ENCODE measurements at regions not wholly inside any gene's neighbourhood (a gene's known extent, or its start where the extent isn't known, plus 50 kb on each side); places are given as distances from the start of the nearest gene placed in this dataset.

DNA sequence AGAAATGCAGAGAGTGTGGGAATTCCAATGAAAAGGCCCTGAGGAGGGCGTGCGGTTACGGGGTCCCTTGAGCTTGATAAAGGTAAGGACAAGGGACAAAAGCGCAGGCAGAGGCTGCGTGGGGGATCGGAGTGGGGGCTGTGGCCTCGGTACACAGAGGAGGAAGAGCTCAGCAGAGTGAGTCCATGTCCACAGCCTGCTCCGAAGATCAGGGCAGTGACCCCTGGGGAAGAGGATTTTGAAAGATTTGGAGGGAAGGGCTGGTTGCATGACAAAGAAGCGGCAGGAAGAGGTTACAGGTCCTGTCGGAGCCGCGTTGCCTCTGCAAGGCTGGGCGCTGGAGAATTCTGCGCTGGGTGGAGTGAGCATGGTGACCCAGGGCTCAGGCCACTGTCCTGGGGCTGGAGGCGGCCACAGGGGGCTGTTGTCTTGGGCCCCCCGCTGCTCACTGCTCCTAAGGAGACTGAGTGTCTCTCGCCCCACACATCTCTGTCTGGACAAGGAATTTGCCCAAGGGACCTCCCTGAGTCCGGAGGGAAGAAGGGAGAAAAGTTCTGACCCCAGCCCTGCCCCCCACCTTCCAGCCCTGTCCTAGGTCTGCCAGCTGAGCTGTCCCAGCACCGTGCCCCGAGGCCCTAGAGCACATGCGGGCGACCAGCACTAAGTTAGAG is 69.8 kb upstream of the INSIG1 start:
- no peaks in the 10 kb centered on the region for H3K27me3 ChIP-seq
- no peak overlapping the region for H3K27ac ChIP-seq
- H3K9me3 ChIP-seq = no peaks in the 10 kb centered on the region
- no peaks in the 10 kb centered on the region for H3K36me3 ChIP-seq
- no peak overlapping the region for H3K4me3 ChIP-seq
- peaks cover 0 to 13% (median 0%) of the 10 kb centered on the region in 4 donors for H3K4me1 ChIP-seq
- TF ChIP-seq, protein P1, sequence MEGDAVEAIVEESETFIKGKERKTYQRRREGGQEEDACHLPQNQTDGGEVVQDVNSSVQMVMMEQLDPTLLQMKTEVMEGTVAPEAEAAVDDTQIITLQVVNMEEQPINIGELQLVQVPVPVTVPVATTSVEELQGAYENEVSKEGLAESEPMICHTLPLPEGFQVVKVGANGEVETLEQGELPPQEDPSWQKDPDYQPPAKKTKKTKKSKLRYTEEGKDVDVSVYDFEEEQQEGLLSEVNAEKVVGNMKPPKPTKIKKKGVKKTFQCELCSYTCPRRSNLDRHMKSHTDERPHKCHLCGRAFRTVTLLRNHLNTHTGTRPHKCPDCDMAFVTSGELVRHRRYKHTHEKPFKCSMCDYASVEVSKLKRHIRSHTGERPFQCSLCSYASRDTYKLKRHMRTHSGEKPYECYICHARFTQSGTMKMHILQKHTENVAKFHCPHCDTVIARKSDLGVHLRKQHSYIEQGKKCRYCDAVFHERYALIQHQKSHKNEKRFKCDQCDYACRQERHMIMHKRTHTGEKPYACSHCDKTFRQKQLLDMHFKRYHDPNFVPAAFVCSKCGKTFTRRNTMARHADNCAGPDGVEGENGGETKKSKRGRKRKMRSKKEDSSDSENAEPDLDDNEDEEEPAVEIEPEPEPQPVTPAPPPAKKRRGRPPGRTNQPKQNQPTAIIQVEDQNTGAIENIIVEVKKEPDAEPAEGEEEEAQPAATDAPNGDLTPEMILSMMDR (IDR thresholded peaks at IDR 0.05) = no peak
- TF ChIP-seq POLR2A (IDR thresholded peaks at IDR 0.05) = no peak
- DNase-seq = peak in 1 of 3 donors; percentile 33

GRCh38 chr7:155228459-155228845 is 69.2 kb upstream of the INSIG1 start:
- peak in 1 of 3 donors; percentile 36 for DNase-seq
- Histone ChIP-seq H3K4me1 (peaks cover 0 to 18% (median 0%) of the 10 kb centered on the region in 4 donors), H3K4me3 (no peak overlapping the region), H3K27me3 (no peaks in the 10 kb centered on the region), H3K9me3 (no peaks in the 10 kb centered on the region), H3K36me3 (no peaks in the 10 kb centered on the region), H3K27ac (no peak overlapping the region)
- TF ChIP-seq, protein P1 (IDR thresholded peaks at IDR 0.05) = no peak
- no peak for TF ChIP-seq POLR2A (IDR thresholded peaks at IDR 0.05)

DNA sequence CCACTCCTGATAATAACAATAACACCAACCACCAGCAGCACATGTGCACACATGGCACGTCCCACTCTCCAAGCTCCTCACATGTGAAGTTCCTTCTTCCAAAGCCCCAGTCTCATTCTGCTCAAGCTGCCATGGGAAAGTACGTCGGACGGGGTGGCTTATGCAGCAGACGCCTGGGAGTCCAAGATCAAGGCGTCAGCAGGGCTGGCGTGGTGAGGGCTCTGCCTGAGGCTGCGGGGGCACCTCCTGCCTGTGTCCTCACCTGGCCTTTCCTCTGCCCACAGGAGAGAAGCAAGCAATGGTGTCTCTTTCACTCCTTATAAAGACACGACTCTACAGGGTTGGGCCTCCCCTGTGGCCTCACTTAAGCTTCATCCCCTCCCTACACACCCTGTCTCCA is 68.8 kb upstream of the INSIG1 start:
- H3K36me3 ChIP-seq = no peaks in the 10 kb centered on the region
- TF ChIP-seq POLR2A (IDR thresholded peaks at IDR 0.05) = no peak
- TF ChIP-seq, protein P1 (IDR thresholded peaks at IDR 0.05) = no peak
- peak in 1 of 3 donors; percentile 29 for DNase-seq
- peaks cover 0 to 23% (median 0%) of the 10 kb centered on the region in 4 donors for H3K4me1 ChIP-seq
- no peaks in the 10 kb centered on the region for H3K27me3 ChIP-seq
- no peaks in the 10 kb centered on the region for H3K9me3 ChIP-seq
- H3K27ac ChIP-seq = no peak overlapping the region
- no peak overlapping the region for H3K4me3 ChIP-seq

GRCh38 chr7:155229548-155230168 is 68.0 kb upstream of the INSIG1 start:
- Histone ChIP-seq H3K9me3 (no peaks in the 10 kb centered on the region), H3K4me3 (no peak overlapping the region), H3K27ac (peak overlapping the region in 1 of 4 donors; percentile 25), H3K27me3 (no peaks in the 10 kb centered on the region), H3K36me3 (no peaks in the 10 kb centered on the region), H3K4me1 (peaks cover 0 to 25% (median 0%) of the 10 kb centered on the region in 4 donors)
- DNase-seq = no peak
- TF ChIP-seq, protein P1 (IDR thresholded peaks at IDR 0.05) = no peak
- TF ChIP-seq POLR2A (IDR thresholded peaks at IDR 0.05) = no peak

GRCh38 chr7:155230169-155230593 is 67.5 kb upstream of the INSIG1 start:
- TF ChIP-seq POLR2A (IDR thresholded peaks at IDR 0.05) = no peak
- TF ChIP-seq, protein P1 (IDR thresholded peaks at IDR 0.05) = no peak
- Histone ChIP-seq H3K9me3 (no peaks in the 10 kb centered on the region), H3K27me3 (no peaks in the 10 kb centered on the region), H3K36me3 (no peaks in the 10 kb centered on the region), H3K27ac (peak overlapping the region in 1 of 4 donors; percentile 25), H3K4me3 (no peak overlapping the region), H3K4me1 (peaks cover 0 to 21% (median 0%) of the 10 kb centered on the region in 4 donors)
- DNase-seq = peak in 2 of 3 donors; percentile 51 to 79

Data from Peyer's patch (tissue), 4 donors.